ENCODE measurements at regions not wholly inside any gene's neighbourhood (a gene's known extent, or its start where the extent isn't known, plus 50 kb on each side); places are given as distances from the start of the nearest gene placed in this dataset.

DNA sequence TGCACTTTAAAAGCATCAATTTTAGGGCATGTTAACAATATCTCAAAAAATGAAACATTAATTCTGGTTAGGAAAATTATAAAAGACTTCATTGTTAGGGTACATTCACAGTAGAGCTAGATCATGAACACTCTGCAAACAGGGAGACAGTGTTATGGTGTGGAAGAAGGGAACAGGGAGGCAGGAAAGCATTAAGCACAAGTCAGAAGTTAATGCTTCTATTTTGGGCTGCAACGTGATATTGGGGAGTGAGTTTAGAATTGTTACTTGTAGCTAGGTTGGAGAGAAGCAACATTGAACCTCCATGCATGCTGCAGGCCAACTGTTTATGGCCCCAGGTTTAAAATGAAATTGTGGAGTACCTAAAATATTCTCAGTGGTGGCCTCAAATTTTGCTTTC, 278.1 kb upstream of the NMUR2 start:
- TF ChIP-seq, protein P1, sequence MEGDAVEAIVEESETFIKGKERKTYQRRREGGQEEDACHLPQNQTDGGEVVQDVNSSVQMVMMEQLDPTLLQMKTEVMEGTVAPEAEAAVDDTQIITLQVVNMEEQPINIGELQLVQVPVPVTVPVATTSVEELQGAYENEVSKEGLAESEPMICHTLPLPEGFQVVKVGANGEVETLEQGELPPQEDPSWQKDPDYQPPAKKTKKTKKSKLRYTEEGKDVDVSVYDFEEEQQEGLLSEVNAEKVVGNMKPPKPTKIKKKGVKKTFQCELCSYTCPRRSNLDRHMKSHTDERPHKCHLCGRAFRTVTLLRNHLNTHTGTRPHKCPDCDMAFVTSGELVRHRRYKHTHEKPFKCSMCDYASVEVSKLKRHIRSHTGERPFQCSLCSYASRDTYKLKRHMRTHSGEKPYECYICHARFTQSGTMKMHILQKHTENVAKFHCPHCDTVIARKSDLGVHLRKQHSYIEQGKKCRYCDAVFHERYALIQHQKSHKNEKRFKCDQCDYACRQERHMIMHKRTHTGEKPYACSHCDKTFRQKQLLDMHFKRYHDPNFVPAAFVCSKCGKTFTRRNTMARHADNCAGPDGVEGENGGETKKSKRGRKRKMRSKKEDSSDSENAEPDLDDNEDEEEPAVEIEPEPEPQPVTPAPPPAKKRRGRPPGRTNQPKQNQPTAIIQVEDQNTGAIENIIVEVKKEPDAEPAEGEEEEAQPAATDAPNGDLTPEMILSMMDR (IDR thresholded peaks at IDR 0.05), result no peak
- TF ChIP-seq POLR2A (IDR thresholded peaks at IDR 0.05), result no peak

Data from lower leg skin (tissue), 3 donors.